Mesodermal cell (in vitro differentiated cells): ENCODE measurements at regions not wholly inside any gene's neighbourhood (a gene's known extent, or its start where the extent isn't known, plus 50 kb on each side); places are given as distances from the start of the nearest gene placed in this dataset.

Source experiments
- H3K27ac ChIP-seq: 2 replicates; pipeline ENCODE4 v1.7.0; 2013; ENCODE audit warnings: mild to moderate bottlenecking, low read depth, low read length, moderate library complexity; ENCODE audit not compliant: severe bottlenecking
- H3K36me3 ChIP-seq: 2 replicates; pipeline ENCODE4 v1.7.1; 2013; ENCODE audit warnings: mild to moderate bottlenecking, low read length, moderate library complexity; ENCODE audit not compliant: control insufficient read depth, insufficient read depth
- H3K4me1 ChIP-seq: one replicate; pipeline ENCODE4 v1.7.1; 2013; ENCODE audit warnings: mild to moderate bottlenecking, low read length; ENCODE audit not compliant: insufficient read depth, control insufficient read depth, poor library complexity, severe bottlenecking
- H3K4me3 ChIP-seq: 2 replicates; pipeline ENCODE4 v1.7.0; 2013; ENCODE audit warnings: low read length, control low read depth, mild to moderate bottlenecking; ENCODE audit not compliant: insufficient read depth, poor library complexity, severe bottlenecking; ENCODE audit errors: extremely low read depth
- H3K9me3 ChIP-seq: 2 replicates; pipeline ENCODE4 v1.7.1; 2013; ENCODE audit warnings: mild to moderate bottlenecking, low read length, moderate library complexity; ENCODE audit not compliant: control insufficient read depth
- WGBS, 2 experiments: methylation state at CpG; one replicate each; pipeline ENCODE4 v1.1.5; 2013; ENCODE audit warnings: missing lambda C conversion rate in 2 of 2; ENCODE audit not compliant: insufficient coverage in 2 of 2; 5-methylcytosine and 5-hydroxymethylcytosine counted together

GRCh38 chr2:49294225-49294624 lies 139.9 kb upstream of the FSHR start:
- Histone ChIP-seq H3K27ac (no peak overlapping the region), H3K4me3 (no peak overlapping the region), H3K9me3 (no peaks in the 10 kb centered on the region), H3K36me3 (no peaks in the 10 kb centered on the region), H3K4me1 (no peaks in the 10 kb centered on the region)

- H3K4me1 ChIP-seq, result no peaks in the 10 kb centered on the region
- H3K27ac ChIP-seq, result no peak overlapping the region
- 68 to 71% methylated on average over 2 to 3 of the region's 3 CpGs for WGBS, 2 experiments
- H3K36me3 ChIP-seq, result no peaks in the 10 kb centered on the region
- H3K9me3 ChIP-seq, result no peaks in the 10 kb centered on the region
- H3K4me3 ChIP-seq, result no peak overlapping the region
Measured at GRCh38 chr2:49291619-49292018, 137.3 kb upstream of the FSHR start.

DNA sequence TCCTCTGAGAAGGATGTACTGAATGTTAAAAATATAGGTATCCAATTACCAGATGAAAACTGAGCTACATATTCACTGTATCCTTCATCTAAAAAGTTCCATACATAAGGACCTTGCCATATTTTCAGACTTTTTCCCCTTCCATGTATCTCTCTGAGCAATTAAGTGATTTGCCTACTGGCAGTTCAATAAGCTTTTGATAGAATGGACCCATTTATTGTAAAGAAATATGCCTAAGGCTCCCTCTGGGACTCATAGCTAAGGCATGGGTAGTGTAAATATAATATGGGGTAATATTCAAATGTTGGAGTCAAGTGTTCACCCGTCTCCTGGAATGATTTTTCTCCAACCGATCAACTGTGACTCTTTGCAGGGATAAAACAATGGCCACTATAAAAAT lies 135.4 kb upstream of the FSHR start:
- Histone ChIP-seq H3K9me3 (no peaks in the 10 kb centered on the region), H3K4me3 (no peak overlapping the region), H3K4me1 (no peaks in the 10 kb centered on the region), H3K27ac (no peak overlapping the region), H3K36me3 (no peaks in the 10 kb centered on the region)
- 40% methylated on average over 1 of the region's 2 CpGs; no CpG with 5 or more reads in 1 of the 2 experiments for WGBS, 2 experiments

GRCh38 chr2:49288902-49289700 lies 134.8 kb upstream of the FSHR start:
- H3K4me1 ChIP-seq, result no peaks in the 10 kb centered on the region
- no CpG with 5 or more reads among the region's 2 CpGs for WGBS, 2 experiments
- no peaks in the 10 kb centered on the region for H3K36me3 ChIP-seq
- no peak overlapping the region for H3K27ac ChIP-seq
- H3K9me3 ChIP-seq, result no peaks in the 10 kb centered on the region
- H3K4me3 ChIP-seq, result no peak overlapping the region

- H3K9me3 ChIP-seq, result no peaks in the 10 kb centered on the region
- no peak overlapping the region for H3K27ac ChIP-seq
- H3K4me3 ChIP-seq, result no peak overlapping the region
- no peaks in the 10 kb centered on the region for H3K36me3 ChIP-seq
- 88 to 97% methylated on average over 3 of the region's 3 CpGs for WGBS, 2 experiments
- H3K4me1 ChIP-seq, result no peaks in the 10 kb centered on the region
Measured at GRCh38 chr2:49288113-49288705, 133.9 kb upstream of the FSHR start.

DNA sequence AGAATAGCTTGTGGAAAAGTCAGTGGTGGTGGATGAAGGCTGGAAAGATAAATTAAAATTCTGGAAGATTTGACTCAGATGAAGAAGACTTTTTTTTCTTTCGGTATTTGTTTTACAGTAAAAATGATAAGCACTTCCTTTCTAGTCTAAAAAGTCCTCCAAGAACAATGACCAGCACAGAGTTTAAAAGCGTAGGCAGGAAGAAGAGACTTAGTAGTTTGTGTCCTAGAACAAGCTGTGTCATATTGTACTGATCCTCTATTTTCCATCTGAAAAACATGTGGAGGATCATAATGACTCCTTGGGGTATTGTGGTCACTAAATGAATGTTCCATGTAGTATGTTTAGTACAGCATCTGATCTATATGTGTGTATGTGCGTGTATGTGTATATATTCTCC lies 132.4 kb upstream of the FSHR start:
- WGBS, 2 experiments, result 100% methylated on average over 1 of the region's 3 CpGs; no CpG with 5 or more reads in 1 of the 2 experiments
- Histone ChIP-seq H3K4me1 (no peaks in the 10 kb centered on the region), H3K9me3 (peaks cover 3% of the 10 kb centered on the region), H3K36me3 (no peaks in the 10 kb centered on the region), H3K4me3 (no peak overlapping the region), H3K27ac (no peak overlapping the region)

DNA sequence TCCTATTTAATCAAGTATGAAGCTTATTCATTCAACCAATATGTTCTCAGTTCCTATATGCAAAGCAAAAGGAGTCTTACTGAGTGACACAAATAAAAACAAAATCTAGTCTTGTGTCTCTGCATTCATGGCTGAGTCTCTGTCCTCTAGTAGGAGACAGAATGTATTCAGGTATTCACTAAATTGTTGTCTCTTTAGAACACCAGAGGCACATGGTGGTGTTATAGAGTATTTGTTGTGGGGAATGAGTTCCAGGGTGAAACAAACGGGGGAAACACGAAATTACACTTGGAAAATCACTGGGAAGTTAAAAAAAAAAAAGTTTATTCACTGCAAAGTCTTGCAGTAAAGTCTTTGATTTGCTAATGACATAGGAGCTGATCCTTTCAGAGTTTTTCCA lies 131.7 kb upstream of the FSHR start:
- 80 to 90% methylated on average over 2 of the region's 2 CpGs for WGBS, 2 experiments
- Histone ChIP-seq H3K36me3 (no peaks in the 10 kb centered on the region), H3K27ac (no peak overlapping the region), H3K4me3 (no peak overlapping the region), H3K9me3 (peaks cover 4% of the 10 kb centered on the region), H3K4me1 (no peaks in the 10 kb centered on the region)

GRCh38 chr2:49278561-49278960 lies 124.2 kb upstream of the FSHR start:
- Histone ChIP-seq H3K27ac (no peak overlapping the region), H3K36me3 (no peaks in the 10 kb centered on the region), H3K4me3 (no peak overlapping the region), H3K4me1 (no peaks in the 10 kb centered on the region), H3K9me3 (peaks cover 4% of the 10 kb centered on the region)
- 60% methylated on average over 1 of the region's 1 CpG; no CpG with 5 or more reads in 1 of the 2 experiments for WGBS, 2 experiments

GRCh38 chr2:49278141-49278540 lies 123.8 kb upstream of the FSHR start:
- Histone ChIP-seq H3K9me3 (peaks cover 4% of the 10 kb centered on the region), H3K27ac (no peak overlapping the region), H3K4me1 (no peaks in the 10 kb centered on the region), H3K4me3 (no peak overlapping the region), H3K36me3 (no peaks in the 10 kb centered on the region)

- no peak overlapping the region for H3K4me3 ChIP-seq
- H3K4me1 ChIP-seq, result no peaks in the 10 kb centered on the region
- no peaks in the 10 kb centered on the region for H3K9me3 ChIP-seq
- WGBS, 2 experiments, result 90 to 95% methylated on average over 2 of the region's 2 CpGs
- no peaks in the 10 kb centered on the region for H3K36me3 ChIP-seq
- no peak overlapping the region for H3K27ac ChIP-seq
Measured at GRCh38 chr2:49271060-49271606, 116.8 kb upstream of the FSHR start.

GRCh38 chr2:49270091-49270490 lies 115.8 kb upstream of the FSHR start:
- Histone ChIP-seq H3K4me3 (no peak overlapping the region), H3K4me1 (peaks cover 8% of the 10 kb centered on the region), H3K27ac (no peak overlapping the region), H3K9me3 (no peaks in the 10 kb centered on the region), H3K36me3 (no peaks in the 10 kb centered on the region)
- WGBS, 2 experiments, result 100% methylated on average over 3 to 4 of the region's 6 CpGs
